HFF-Myc (cell line): ENCODE measurements at regions not wholly inside any gene's neighbourhood (a gene's known extent, or its start where the extent isn't known, plus 50 kb on each side); places are given as distances from the start of the nearest gene placed in this dataset.

Source experiments
- DNase-seq: peaks from one replicate; pipeline ENCODE4 v3.0.0-alpha.2; 2011; ENCODE audit warnings: low read depth; ENCODE audit errors: extremely low read depth
- H3K4me3 ChIP-seq: replicated peaks from 2 replicates; pipeline ENCODE4 v1.5.1; 2011; ENCODE audit warnings: low read depth, mild to moderate bottlenecking, control low read depth, low read length
- CTCF ChIP-seq: IDR thresholded peaks from 2 replicates; pipeline ENCODE4 v1.5.1; 2012; ENCODE audit warnings: mild to moderate bottlenecking, low read depth, low read length, control low read depth; ENCODE audit errors: missing control alignments

- DNase-seq = no peak
- no peak overlapping the region for H3K4me3 ChIP-seq
- TF ChIP-seq CTCF = no peak
Measured at GRCh38 chr6:139551376-139551775, 176.9 kb upstream of the CITED2 start.

- TF ChIP-seq CTCF = no peak
- no peak overlapping the region for H3K4me3 ChIP-seq
- no peak for DNase-seq
Measured at GRCh38 chr6:139550361-139550760, 175.9 kb upstream of the CITED2 start.

GRCh38 chr6:139549561-139550070 is 175.2 kb upstream of the CITED2 start:
- H3K4me3 ChIP-seq = no peak overlapping the region
- DNase-seq = no peak
- no peak for TF ChIP-seq CTCF

- no peak for DNase-seq
- no peak overlapping the region for H3K4me3 ChIP-seq
- no peak for TF ChIP-seq CTCF
Measured at GRCh38 chr6:139547804-139548203, 173.4 kb upstream of the CITED2 start.

DNA sequence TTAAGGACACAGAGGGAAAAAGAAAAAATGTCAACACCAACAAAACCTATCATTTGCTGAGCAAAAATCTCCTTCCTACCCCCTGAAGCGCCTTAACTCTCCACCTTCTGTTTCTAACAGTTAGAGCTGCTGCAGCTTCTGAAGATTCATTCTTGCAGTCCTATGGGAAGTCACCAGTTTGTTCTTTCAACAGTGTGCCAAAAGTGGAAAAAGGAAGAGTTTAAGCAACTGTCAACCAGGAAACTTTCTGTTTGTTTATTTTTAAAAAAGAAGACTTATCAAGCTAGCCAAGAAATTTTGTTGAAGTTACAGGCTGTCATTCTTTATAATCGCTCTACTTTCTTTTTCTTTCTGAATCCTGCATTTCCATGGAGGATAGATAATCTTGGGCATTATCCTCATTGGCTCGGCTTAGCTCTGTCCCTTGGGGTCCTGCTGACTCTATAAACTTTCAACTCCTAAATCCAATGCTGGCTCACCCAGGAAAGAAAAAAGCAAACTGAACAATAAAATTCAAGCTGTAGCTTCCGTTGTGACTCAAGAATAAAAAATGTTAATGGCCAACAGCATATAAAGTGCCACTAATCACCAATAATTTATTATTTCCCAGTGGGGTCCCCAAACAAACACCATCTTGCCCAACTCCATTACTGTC is 172.8 kb upstream of the CITED2 start:
- H3K4me3 ChIP-seq = no peak overlapping the region
- no peak for TF ChIP-seq CTCF
- no peak for DNase-seq

DNA sequence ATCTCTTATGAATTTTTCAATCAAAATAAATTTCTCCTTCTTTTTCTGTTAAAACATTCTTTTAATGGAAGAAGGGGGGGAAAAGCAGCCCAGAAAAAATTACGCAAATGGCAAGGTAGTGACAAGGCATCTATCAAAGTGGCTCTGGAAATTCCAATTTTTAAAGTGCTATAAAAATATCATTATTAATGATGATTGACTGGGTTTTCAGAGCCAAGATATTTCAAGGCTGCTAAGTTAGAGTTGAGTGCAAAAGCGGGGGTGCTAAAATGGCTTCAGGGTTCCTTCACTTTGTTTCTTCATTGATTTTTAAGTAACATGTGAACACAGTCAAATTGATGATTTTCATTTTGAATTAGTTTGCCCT is 171.6 kb upstream of the CITED2 start:
- no peak for TF ChIP-seq CTCF
- H3K4me3 ChIP-seq = no peak overlapping the region
- DNase-seq = no peak
